ENCODE measurements at regions not wholly inside any gene's neighbourhood (a gene's known extent, or its start where the extent isn't known, plus 50 kb on each side); places are given as distances from the start of the nearest gene placed in this dataset.

DNA sequence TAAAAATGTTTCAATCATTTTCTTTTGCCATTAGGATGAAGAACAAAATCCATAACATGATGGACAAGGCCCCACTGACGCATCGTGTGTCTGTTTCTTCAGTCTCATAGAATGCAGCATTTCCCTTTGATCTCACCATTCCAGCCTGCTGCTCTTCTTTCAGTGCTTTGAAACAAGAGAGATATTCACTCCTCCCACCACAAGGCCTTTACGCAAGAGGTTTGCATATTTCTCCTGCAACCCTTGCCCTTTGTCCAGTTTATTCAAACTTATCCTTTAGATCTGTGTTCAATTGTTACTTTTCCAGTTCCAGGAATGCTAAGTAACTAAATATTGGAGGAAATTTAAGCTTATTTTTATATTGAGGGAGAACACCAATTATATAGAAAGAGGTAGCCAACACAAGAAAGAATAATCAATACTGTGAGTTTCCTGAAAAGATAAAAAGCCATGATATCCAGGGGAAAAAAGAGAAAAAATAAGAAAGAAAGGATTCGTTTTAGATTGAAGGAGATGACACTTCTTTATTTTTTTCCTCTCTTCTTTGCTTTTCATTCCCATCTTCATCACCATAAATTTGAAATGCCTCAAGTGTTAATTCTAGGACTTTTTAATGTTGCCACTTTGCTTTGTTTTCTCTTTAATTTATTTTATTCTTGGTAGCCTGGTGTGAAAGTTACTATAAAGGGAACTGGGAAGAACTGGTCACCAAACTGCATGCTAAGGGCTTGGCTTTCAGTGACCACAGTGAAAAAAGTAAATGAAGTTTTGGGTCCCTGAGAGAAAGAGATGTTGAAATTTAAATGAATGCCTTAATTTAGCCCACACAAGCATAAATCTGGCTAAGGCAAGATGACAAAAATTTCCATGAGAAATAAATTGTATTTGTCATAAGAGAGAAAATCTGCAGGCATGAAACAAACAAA, 102.1 kb downstream of the KIF2B start:
- TF ChIP-seq POLR2A (IDR thresholded peaks at IDR 0.05; ENCODE audit: low read depth, low read length) (no peak), TAF1 (IDR thresholded peaks at IDR 0.05; ENCODE audit: borderline replicate concordance, low read depth, low read length) (no peak)

Data from GM12892 (cell line).